Motor neuron (in vitro differentiated cells): ENCODE measurements at regions not wholly inside any gene's neighbourhood (a gene's known extent, or its start where the extent isn't known, plus 50 kb on each side); places are given as distances from the start of the nearest gene placed in this dataset.
A peak's percentile ranks its signal among the peaks of the same experiment; 100 is the strongest.

ENCODE experiments used
- ATAC-seq, 8 experiments: fragments of 200-7000 bp; cut with Tn5 transposase; replicated peaks in 6 of 8; 2 replicates each; pipeline ENCODE4 v1.8.0; 2021; ENCODE audit warnings: mild to moderate bottlenecking in 8 of 8, moderate library complexity in 8 of 8
- H3K27ac ChIP-seq, 2 donors: fragments of 250-450 bp; sonication (Bioruptor Pico); 2 replicates each; pipeline ENCODE4 v1.9.0; 2021; ENCODE audit warnings: antibody characterized with exemption in 2 of 2, mild to moderate bottlenecking in 2 of 2, moderate library complexity in 1 of 2
- H3K4me1 ChIP-seq, 2 donors: fragments of 250-450 bp; sonication (Bioruptor Pico); replicated peaks in 1 of 2; 2 replicates each; pipeline ENCODE4 v1.6.1; 2021; ENCODE audit warnings: antibody characterized with exemption in 2 of 2, mild to moderate bottlenecking in 2 of 2, moderate library complexity in 1 of 2
- H3K4me3 ChIP-seq, 5 donors: fragments of 250-450 bp; sonication (Bioruptor Pico); 2 replicates each; pipeline ENCODE4 v1.9.0; 2021; ENCODE audit warnings: antibody characterized with exemption in 5 of 5, mild to moderate bottlenecking in 5 of 5, moderate library complexity in 4 of 5
- WGBS, 10 experiments: fragments of 450-650 bp; shearing (Covaris generic); methylation state at CpG; one replicate each; pipeline ENCODE4 v1.0.0; 2022; 5-methylcytosine and 5-hydroxymethylcytosine counted together
- in situ Hi-C, 9 experiments: fragments of 400-800 bp; cut with MboI; loops; one replicate each; pipeline ENCODE4 v1.15.0; 2021; ENCODE audit warnings: low sequenced_read_pairs in 9 of 9, low pct_unique_long_range_greater_than_20kb in 2 of 9; ENCODE audit not compliant: unreplicated experiment in 9 of 9

DNA sequence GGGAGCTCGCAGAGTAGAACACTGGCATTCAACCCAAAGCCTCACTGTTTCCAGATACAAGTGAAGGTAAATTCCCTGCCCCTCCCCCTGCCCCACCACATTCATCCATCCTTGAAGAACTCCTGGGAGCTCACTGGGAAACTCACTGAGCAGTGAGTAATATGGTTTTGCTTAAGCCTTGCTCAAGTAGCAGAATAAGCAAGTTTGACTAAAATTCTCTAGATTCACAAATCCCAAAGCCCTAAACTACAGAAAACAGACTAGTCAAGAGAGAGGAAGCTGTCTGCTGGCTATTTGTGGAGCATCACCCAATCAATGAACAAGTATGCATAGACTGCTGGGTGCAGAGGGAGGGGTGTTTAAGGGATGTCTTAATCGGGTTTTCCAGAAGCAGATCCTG is 82.1 kb downstream of the UNC5CL start:
- Histone ChIP-seq H3K4me1 (no peaks in the 10 kb centered on the region), H3K27ac (no peak overlapping the region), H3K4me3 (no peak overlapping the region)
- in situ Hi-C loops = no loop called here
- ATAC-seq = no peak
- WGBS, 10 experiments = 0 to 100% (median 83%) methylated on average over 1 to 2 of the region's 2 CpGs; no CpG with 5 or more reads in 1 of the 10 experiments

DNA sequence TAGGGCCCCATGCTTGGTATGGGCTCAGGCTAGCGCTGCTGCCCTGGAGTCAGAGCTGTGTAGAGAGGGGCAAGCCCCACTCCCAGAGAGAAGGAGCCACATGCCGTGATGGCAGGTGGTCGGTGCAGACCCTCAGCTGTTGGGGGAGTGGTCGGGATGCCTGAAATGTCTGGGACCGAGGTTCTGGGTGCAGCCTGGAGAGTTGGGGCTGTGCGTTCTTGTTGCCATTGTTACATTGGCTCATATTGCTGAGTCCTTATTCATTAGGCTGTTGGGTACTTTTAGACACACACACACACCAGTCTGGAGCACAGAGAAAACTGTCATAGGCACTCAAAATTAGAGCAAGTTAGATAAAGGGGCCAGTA is 83.9 kb downstream of the UNC5CL start:
- no peak overlapping the region for H3K4me3 ChIP-seq
- WGBS, 10 experiments = 70 to 96% (median 86%) methylated on average over 2 to 4 of the region's 6 CpGs; no CpG with 5 or more reads in 6 of the 10 experiments
- in situ Hi-C loops = no loop called here

DNA sequence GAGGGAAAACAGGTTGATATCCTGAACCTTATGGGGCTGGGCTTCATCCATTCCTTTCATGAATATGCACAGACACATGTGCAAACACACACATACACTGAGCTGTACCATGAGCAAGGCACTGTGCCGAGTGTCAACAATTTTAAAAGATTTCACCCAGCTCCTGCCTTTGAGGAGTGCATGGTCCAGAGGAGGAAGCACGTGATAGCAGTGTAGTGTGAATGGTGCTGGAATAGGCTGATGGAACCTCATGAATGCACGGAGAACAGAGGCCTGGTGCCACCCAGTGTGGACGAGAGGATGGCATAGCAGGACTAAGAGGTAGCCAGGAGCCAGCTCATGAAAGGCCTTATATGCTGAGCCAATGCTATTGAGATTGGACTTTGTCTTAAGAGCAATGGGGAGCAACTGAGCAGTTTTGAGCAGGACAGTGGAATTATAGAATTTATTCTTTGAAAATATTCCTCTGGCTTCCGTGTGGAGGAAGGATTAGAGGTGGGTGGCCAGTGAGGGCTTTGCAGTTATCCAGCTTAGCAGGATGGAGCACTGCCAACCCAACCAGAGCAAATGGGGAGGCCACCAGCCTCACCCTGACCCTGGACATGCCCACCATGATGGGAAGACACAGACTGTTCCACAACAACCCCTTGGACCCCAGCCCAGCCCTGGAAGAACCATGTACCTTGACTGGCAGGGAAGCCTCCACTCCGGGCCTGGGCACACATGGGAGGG is 84.4 kb downstream of the UNC5CL start:
- Histone ChIP-seq H3K4me1 (peaks cover 0 to 9% of the 10 kb centered on the region in 2 donors), H3K4me3 (no peak overlapping the region), H3K27ac (no peak overlapping the region)
- in situ Hi-C loops = no loop called here
- no peak for ATAC-seq
- WGBS, 10 experiments = 57 to 100% (median 90%) methylated on average over 1 to 5 of the region's 6 CpGs; no CpG with 5 or more reads in 4 of the 10 experiments

More for the DNA sequence above, 83.9 kb downstream of the UNC5CL start:
- ATAC-seq = no peak
- H3K4me1 ChIP-seq = peaks cover 0 to 9% of the 10 kb centered on the region in 2 donors
- no peak overlapping the region for H3K27ac ChIP-seq

DNA sequence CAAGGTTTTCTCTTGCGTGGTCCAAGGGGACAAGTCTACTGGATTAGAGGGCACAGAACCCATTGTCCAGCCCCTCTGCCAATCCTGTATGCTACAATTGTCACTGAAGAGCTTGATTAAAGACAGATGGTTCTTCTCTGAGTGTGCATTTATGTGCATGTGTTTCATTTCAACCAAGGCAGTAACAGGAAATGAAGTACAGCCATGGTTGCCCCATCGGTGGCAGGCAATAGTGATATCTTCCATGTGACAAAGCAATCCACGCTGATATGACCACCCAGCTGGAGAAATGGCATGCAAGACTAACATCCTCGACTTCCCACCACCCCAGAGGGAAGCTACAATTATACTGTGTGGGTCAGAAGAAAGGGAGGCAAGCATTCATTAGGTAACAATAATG is 85.5 kb downstream of the UNC5CL start:
- 30 to 88% (median 75%) methylated on average over 1 to 4 of the region's 4 CpGs; no CpG with 5 or more reads in 4 of the 10 experiments for WGBS, 10 experiments
- no peak overlapping the region for H3K27ac ChIP-seq
- no peak overlapping the region for H3K4me3 ChIP-seq
- peak in 1 of 8 experiments; percentile 12 for ATAC-seq
- in situ Hi-C loops = no loop called here
- H3K4me1 ChIP-seq = peaks cover 0 to 15% of the 10 kb centered on the region in 2 donors

DNA sequence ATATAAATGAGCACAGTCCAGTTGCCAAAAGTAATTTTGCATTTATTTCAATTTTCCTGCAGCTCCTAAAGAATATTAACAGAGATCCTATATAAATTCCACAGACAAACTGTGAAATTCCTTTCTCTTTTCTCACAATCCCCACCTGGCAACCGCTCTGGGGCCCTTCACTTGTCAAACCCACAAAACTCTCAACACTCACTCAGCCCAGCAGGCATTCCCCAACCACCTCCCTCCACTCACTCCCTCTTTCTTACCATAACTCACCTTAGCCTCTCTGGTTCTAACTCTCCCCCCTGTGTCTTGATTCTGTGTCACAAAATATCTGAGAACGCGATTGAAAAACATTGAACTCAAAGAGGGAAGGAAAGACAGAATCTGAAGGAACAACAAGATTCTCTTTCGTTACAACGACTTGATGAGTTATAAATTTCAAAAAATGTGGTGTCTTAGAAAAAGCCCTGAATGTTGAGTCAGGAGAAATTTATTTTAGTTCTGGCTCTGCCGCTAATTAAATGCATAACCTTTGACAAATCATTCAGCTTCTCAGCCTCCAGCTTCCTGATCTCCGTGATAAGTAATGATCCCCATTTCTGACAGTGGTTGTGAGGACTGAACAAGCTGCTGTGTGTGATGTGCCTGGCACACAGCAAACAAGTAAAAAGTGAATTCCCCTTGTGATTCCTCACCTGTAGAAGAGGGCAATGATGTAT is 87.9 kb downstream of the UNC5CL start:
- H3K27ac ChIP-seq = no peak overlapping the region
- in situ Hi-C loops = no loop called here
- WGBS, 10 experiments = 6 to 75% (median 52%) methylated on average over 1 to 7 of the region's 7 CpGs
- H3K4me3 ChIP-seq = no peak overlapping the region
- peak in 3 of 8 experiments; percentile 1 to 57 (median 50) for ATAC-seq
- H3K4me1 ChIP-seq = peaks cover 0 to 23% of the 10 kb centered on the region in 2 donors

DNA sequence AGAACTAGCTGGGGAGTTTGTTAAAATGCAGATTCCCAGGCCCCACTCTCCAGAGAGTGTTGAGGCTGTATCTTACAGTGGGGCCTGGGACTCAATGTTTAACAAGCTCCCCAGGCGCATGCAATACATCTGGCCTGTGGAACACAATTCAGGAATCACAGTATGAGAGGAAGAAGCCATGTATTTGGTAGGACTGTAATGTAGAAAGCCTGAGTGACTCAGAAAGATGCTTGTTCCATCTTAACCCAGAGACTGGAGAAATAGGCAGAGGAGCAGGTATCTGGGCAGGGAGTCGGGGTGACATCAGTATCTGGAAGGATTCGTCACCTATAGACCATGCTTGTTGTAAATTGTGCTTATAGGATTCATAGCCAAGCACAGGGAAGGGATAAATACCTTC is 90.5 kb downstream of the UNC5CL start:
- H3K27ac ChIP-seq = no peak overlapping the region
- 20 to 74% (median 33%) methylated on average over 1 to 3 of the region's 3 CpGs; no CpG with 5 or more reads in 5 of the 10 experiments for WGBS, 10 experiments

DNA sequence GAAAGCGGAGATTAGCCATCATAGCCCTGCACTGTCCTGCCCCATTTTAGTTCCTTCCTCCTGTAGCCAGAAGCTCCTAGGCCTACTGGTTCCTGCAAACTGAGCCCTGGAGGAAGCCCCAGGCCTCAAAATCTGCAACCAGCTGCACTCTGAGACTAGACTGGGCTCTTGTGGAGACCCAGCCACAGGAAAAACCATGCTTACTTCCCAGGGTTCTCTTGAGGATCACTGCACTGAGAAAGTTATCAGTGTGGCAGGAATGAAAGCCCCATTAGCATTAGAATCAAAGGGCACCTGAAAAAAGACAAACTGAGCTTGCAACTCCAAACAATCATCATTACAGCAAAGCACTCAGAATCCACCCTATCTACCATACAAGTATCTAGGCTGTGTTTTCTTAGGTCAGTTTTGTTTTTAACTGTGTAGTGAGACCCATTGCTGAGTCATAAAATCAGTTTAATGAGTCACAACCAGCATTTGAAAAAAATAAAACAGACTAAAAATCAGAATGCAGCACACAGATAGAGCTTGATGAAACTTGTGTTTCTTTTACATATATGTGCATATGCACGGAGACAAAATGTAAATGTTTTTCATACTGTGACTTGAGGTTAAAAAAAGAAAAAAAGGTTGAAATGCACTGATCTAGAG is 91.0 kb downstream of the UNC5CL start:
- no peak overlapping the region for H3K4me3 ChIP-seq
- peaks cover 0 to 23% of the 10 kb centered on the region in 2 donors for H3K4me1 ChIP-seq
- ATAC-seq = peak; percentile 46 to 91 (median 77)
- no peak overlapping the region for H3K27ac ChIP-seq
- 0 to 80% (median 42%) methylated on average over 1 to 2 of the region's 2 CpGs; no CpG with 5 or more reads in 2 of the 10 experiments for WGBS, 10 experiments
- in situ Hi-C loops = no loop called here

More for the DNA sequence above, 90.5 kb downstream of the UNC5CL start:
- Histone ChIP-seq H3K4me1 (peaks cover 0 to 23% of the 10 kb centered on the region in 2 donors), H3K4me3 (no peak overlapping the region)
- ATAC-seq = peak in 7 of 8 experiments; percentile 11 to 70 (median 51)
- in situ Hi-C loops = no loop called here

DNA sequence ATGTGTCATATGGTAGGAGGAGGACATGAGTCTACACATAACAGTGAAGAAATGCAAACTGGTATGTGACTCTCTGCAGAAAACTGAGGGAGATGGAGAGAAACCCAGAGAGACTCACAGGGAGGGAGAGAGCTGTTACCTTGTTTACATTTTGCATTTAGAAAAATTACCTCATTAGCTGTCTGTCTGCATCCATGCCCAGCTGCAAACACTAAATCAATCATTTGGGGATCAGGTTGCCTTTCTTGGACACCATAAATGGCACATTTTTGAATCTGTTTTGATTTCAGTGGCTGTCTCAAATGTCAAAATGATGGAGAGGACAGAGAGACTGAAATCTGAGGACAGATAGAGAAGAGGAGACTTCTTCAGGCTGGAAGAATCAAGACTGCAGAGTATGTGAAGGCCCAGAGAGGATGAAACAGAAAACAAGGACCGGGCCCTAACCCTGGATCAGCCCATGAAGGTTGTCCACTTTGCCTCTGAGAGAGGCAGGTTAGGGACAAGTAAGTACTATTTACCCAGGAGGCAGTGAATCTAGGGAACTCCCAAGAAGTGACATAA is 92.2 kb downstream of the UNC5CL start:
- Histone ChIP-seq H3K4me1 (peaks cover 0 to 23% of the 10 kb centered on the region in 2 donors), H3K4me3 (no peak overlapping the region), H3K27ac (no peak overlapping the region)
- in situ Hi-C loops = no loop called here
- ATAC-seq = peak in 2 of 8 experiments; percentile 13 to 19
- WGBS, 10 experiments = 80% methylated on average over 1 of the region's 1 CpG; no CpG with 5 or more reads in 7 of the 10 experiments

DNA sequence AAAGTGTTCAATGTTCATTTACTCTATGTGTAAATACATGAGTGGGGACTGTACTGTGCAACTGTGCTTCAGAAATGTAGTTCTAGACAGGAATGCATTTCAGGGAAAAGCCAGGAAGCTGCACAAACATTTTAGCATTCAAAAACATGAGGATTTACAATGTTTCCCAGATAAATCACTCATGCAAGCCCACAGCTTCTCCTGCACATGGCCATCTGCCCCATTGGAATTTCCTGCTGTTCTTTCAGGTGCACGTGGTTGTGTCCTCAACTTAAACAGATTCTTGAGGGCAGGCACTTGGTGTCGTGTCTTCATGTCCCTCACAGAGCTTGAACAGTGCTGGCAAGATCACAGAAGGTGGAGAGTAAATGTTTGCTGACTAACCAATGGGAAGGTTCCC is 101.5 kb downstream of the UNC5CL start:
- 20 to 80% (median 45%) methylated on average over 1 to 2 of the region's 2 CpGs; no CpG with 5 or more reads in 1 of the 10 experiments for WGBS, 10 experiments
- H3K4me3 ChIP-seq = no peak overlapping the region
- in situ Hi-C loops = no loop called here
- peak in 1 of 8 experiments; percentile 12 for ATAC-seq
- H3K4me1 ChIP-seq = no peaks in the 10 kb centered on the region
- no peak overlapping the region for H3K27ac ChIP-seq

DNA sequence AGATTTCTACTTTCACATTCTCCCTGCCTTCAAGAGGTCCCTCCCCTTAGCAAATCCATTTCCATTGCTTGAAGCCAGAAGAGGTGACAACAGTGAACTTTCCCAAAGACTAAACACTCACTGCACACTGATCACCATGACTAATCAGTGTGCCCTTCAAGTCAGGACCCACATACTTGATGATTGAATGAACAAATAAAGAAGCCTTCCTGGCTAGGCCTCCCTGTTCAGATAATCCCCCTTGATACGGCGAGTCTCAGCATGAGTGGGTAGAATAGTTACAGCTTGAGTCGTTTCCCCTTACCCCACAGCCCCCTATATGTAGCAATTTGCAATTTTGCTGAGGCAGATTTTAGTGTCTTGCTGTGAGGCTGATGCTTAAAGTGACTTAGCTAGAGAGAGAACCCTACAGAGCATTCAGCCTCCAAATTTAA is 102.2 kb downstream of the UNC5CL start:
- ATAC-seq = peak in 4 of 8 experiments; percentile 24 to 90 (median 62)
- H3K27ac ChIP-seq = no peak overlapping the region
- WGBS, 10 experiments = 0 to 80% (median 48%) methylated on average over 1 to 3 of the region's 3 CpGs; no CpG with 5 or more reads in 1 of the 10 experiments
- no peaks in the 10 kb centered on the region for H3K4me1 ChIP-seq
- no peak overlapping the region for H3K4me3 ChIP-seq
- in situ Hi-C loops = no loop called here

DNA sequence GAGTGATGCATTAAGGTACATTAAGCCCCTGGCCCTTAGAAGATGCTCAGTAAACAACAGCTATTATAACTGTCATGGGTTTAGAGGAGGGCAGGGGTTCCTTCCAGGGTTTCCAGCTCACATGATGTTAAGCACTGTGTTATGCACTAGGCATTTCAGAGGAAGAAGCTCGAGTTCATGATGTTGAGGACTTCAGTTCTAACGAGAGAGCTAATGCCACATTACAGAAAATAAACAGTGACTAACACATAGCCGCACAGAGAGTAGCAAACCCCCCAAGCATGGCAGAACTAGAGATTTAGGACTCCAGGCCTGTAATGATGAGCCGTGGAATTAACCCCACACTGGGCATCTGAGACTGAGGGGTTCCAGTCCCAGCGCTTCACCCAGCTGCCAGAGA is 105.2 kb downstream of the UNC5CL start:
- Histone ChIP-seq H3K4me3 (no peak overlapping the region), H3K4me1 (no peaks in the 10 kb centered on the region), H3K27ac (no peak overlapping the region)
- ATAC-seq = no peak
- in situ Hi-C loops = no loop called here
- WGBS, 10 experiments = 60 to 100% (median 80%) methylated on average over 2 to 4 of the region's 5 CpGs; no CpG with 5 or more reads in 2 of the 10 experiments

DNA sequence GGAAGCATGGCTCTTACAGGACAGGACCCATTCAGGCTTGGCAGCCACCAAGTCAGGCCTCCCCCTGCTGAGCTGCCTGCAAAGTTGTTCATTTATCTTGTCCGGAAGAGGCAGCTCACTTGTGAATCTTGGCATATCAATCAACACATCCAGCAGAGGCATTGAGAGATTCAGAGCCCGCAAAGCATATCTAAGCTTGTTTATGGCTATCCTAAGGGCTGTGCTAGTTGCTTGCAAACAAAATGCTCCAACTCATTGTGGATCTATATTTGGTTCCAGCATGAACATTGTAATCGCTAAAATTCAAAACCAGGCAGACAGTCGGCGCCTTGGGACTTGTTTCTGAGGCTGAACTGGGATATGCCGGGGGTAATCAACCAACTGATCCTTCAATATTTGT is 106.1 kb downstream of the UNC5CL start:
- in situ Hi-C loops = no loop called here
- Histone ChIP-seq H3K27ac (no peak overlapping the region), H3K4me1 (no peaks in the 10 kb centered on the region), H3K4me3 (no peak overlapping the region)
- ATAC-seq = no peak
- WGBS, 10 experiments = 74 to 100% (median 92%) methylated on average over 1 to 6 of the region's 6 CpGs; no CpG with 5 or more reads in 2 of the 10 experiments
